NCI-H2081 (cell line): ENCODE measurements at regions not wholly inside any gene's neighbourhood (a gene's known extent, or its start where the extent isn't known, plus 50 kb on each side); places are given as distances from the start of the nearest gene placed in this dataset.
A peak's percentile ranks its signal among the peaks of the same experiment; 100 is the strongest.
"Not testable (repeated sequence)": the region's sequence is repeated elsewhere in the genome, so short reads cannot be mapped to it uniquely, and the experiment has no call there.

Experiments
- DNase-seq, 2 experiments: peaks; one replicate each; lab custom pipeline; 2025; lab: John Stamatoyannopoulos, UW

- DNase-seq: peak in 1 of 2 experiments; percentile 15
Observed at GRCh38 chr2:222760301-222760897, 88.9 kb downstream of the MOGAT1 start.

GRCh38 chr2:222761888-222762287 is 90.4 kb downstream of the MOGAT1 start:
- DNase-seq: no peak

- DNase-seq: no peak
Observed at GRCh38 chr2:222762342-222762741, 90.9 kb downstream of the MOGAT1 start.

GRCh38 chr2:222765883-222766282 is 94.4 kb downstream of the MOGAT1 start:
- not testable (repeated sequence) for DNase-seq

GRCh38 chr2:222768019-222768418 is 92.8 kb upstream of the ACSL3 start:
- not testable (repeated sequence) for DNase-seq

- DNase-seq: no peak
Observed at GRCh38 chr2:222769446-222769845, 91.4 kb upstream of the ACSL3 start.

- no peak for DNase-seq
Observed at GRCh38 chr2:222769941-222770340, 90.9 kb upstream of the ACSL3 start.

- DNase-seq: no peak
Observed at GRCh38 chr2:222771832-222772231, 89.0 kb upstream of the ACSL3 start.

- no peak for DNase-seq
Observed at GRCh38 chr2:222774941-222775340, 85.9 kb upstream of the ACSL3 start.

- no peak for DNase-seq
Observed at GRCh38 chr2:222776792-222777191, 84.0 kb upstream of the ACSL3 start.

GRCh38 chr2:222778400-222778799 is 82.4 kb upstream of the ACSL3 start:
- no peak for DNase-seq

GRCh38 chr2:222779145-222779832 is 81.5 kb upstream of the ACSL3 start:
- no peak for DNase-seq

GRCh38 chr2:222780051-222780450 is 80.8 kb upstream of the ACSL3 start:
- no peak for DNase-seq

GRCh38 chr2:222782201-222782730 is 78.6 kb upstream of the ACSL3 start:
- DNase-seq: no peak

- DNase-seq: no peak
Observed at GRCh38 chr2:222783592-222783991, 77.2 kb upstream of the ACSL3 start.

- DNase-seq: no peak
Observed at GRCh38 chr2:222790932-222791331, 69.9 kb upstream of the ACSL3 start.

- DNase-seq: peak in 1 of 2 experiments; percentile 16
Observed at GRCh38 chr2:222792001-222792611, 68.7 kb upstream of the ACSL3 start.

GRCh38 chr2:222794585-222795449 is 66.0 kb upstream of the ACSL3 start:
- DNase-seq: no peak

- peak in 1 of 2 experiments; percentile 20 for DNase-seq
Observed at GRCh38 chr2:222795450-222796357, 65.1 kb upstream of the ACSL3 start.

- peak; percentile 24 to 74 for DNase-seq
Observed at GRCh38 chr2:222796413-222797103, 64.3 kb upstream of the ACSL3 start.
